H1 (cell line): ENCODE measurements at regions not wholly inside any gene's neighbourhood (a gene's known extent, or its start where the extent isn't known, plus 50 kb on each side); places are given as distances from the start of the nearest gene placed in this dataset.

Experiments
- CTCF ChIA-PET: fragments of 300-600 bp; sonication (Branson Sonifier 250); formaldehyde crosslinking; loops from one replicate; lab custom pipeline; 2021; ENCODE audit not compliant: partially characterized antibody; lab: Charles Lee
- POLR2A ChIA-PET: fragments of 300-600 bp; sonication (Branson Sonifier 250); formaldehyde crosslinking; loops from one replicate; lab custom pipeline; 2021; ENCODE audit warnings: inconsistent platforms; ENCODE audit not compliant: partially characterized antibody; lab: Charles Lee
- DNase-seq, 2 experiments: peaks; one replicate each; pipeline versions ENCODE4 v3.0.0 to v3.0.0-alpha.2; 2010 to 2022; ENCODE audit warnings: low spot score in 2 of 2, low read depth in 1 of 2, mixed read lengths in 1 of 2
- FAIRE-seq: peaks from 2 replicates; lab custom pipeline; 2011; peaks lifted over from hg19 to GRCh38; lab: Jason Lieb, UNC
- H2AFZ ChIP-seq: 2 replicates; pipeline ENCODE4 v1.8.1; 2012; ENCODE audit warnings: low read length, inconsistent platforms
- H2AK5ac ChIP-seq: 2 replicates; pipeline ENCODE4 v1.6.1; 2013; ENCODE audit warnings: low read depth, low read length
- H2BK120ac ChIP-seq: replicated peaks from 2 replicates; pipeline ENCODE3; 2013; ENCODE audit warnings: low read depth, low read length, inconsistent platforms
- H2BK12ac ChIP-seq: 2 replicates; pipeline ENCODE4 v1.6.1; 2013; ENCODE audit warnings: low read depth, low read length
- H2BK15ac ChIP-seq: 2 replicates; pipeline ENCODE4 v1.6.1; 2013; ENCODE audit warnings: low read length
- H2BK20ac ChIP-seq: 2 replicates; pipeline ENCODE4 v1.6.1; 2013; ENCODE audit warnings: low read length
- H2BK5ac ChIP-seq: 2 replicates; pipeline ENCODE4 v1.6.1; 2013; ENCODE audit warnings: low read depth, low read length
- H3K14ac ChIP-seq: 2 replicates; pipeline ENCODE4 v1.6.1; 2013; ENCODE audit warnings: inconsistent platforms; ENCODE audit not compliant: insufficient read length
- H3K18ac ChIP-seq: 2 replicates; pipeline ENCODE4 v1.6.1; 2013; ENCODE audit warnings: low read length; ENCODE audit errors: extremely low read depth
- H3K23ac ChIP-seq: 2 replicates; pipeline ENCODE4 v1.6.1; 2013; ENCODE audit warnings: inconsistent platforms; ENCODE audit not compliant: insufficient read length
- H3K23me2 ChIP-seq: 2 replicates; pipeline ENCODE4 v1.6.1; 2013; ENCODE audit warnings: low read depth, low read length
- H3K27ac ChIP-seq: 2 replicates; pipeline ENCODE4 v1.6.1; 2011; ENCODE audit warnings: low read depth, low read length, inconsistent platforms
- H3K27me3 ChIP-seq, 4 experiments: replicated peaks in 1 of 4; 1 replicate in 1 of 4; 2 replicates in 3 of 4; pipeline versions ENCODE4 v1.6.1 to v1.8.1; 2011 to 2013; ENCODE audit warnings: low read length in 3 of 4, mild to moderate bottlenecking in 3 of 4, inconsistent platforms in 2 of 4, mixed read lengths in 2 of 4, moderate library complexity in 1 of 4; ENCODE audit not compliant: control insufficient read depth in 3 of 4, insufficient read depth in 3 of 4; ENCODE audit errors: extremely low read depth in 1 of 4
- H3K36me3 ChIP-seq, 4 experiments: 2 replicates each; pipeline versions ENCODE4 v1.6.1 to v1.8.1; 2011 to 2013; ENCODE audit warnings: mild to moderate bottlenecking in 4 of 4, low read length in 3 of 4, moderate library complexity in 2 of 4, control low read depth in 1 of 4, inconsistent platforms in 1 of 4; ENCODE audit not compliant: insufficient read depth in 4 of 4, control insufficient read depth in 2 of 4
- H3K4ac ChIP-seq: replicated peaks from 2 replicates; pipeline ENCODE3; 2013; ENCODE audit warnings: low read length, low read depth, mixed read lengths, inconsistent platforms; ENCODE audit not compliant: insufficient read length
- H3K4me1 ChIP-seq, 4 experiments: replicated peaks in 1 of 4; 1 replicate in 1 of 4; 2 replicates in 3 of 4; pipeline versions ENCODE4 v1.6.1 to v1.8.1; 2011 to 2013; ENCODE audit warnings: low read length in 3 of 4, inconsistent platforms in 2 of 4, mixed read lengths in 1 of 4; ENCODE audit not compliant: insufficient read depth in 4 of 4, control insufficient read depth in 3 of 4
- H3K4me2 ChIP-seq, 2 experiments: 2 replicates each; pipeline versions ENCODE4 v1.6.1 to v1.8.1; 2011 to 2013; ENCODE audit warnings: low read depth in 2 of 2, low read length in 2 of 2, control low read depth in 1 of 2, inconsistent platforms in 1 of 2, mild to moderate bottlenecking in 1 of 2; ENCODE audit not compliant: insufficient read depth in 1 of 2
- H3K4me3 ChIP-seq, 4 experiments: fragments of 200-600, 300-600 bp in 1 of 4; sonication (generic), shearing (Covaris generic), sonication (Bioruptor Twin) in 1 of 4; 2 replicates each; pipeline versions ENCODE4 v1.5.1 to v1.8.1; 2011 to 2016; ENCODE audit warnings: low read length in 4 of 4, low read depth in 3 of 4, control low read depth in 2 of 4, inconsistent platforms in 2 of 4, mild to moderate bottlenecking in 2 of 4, mixed read lengths in 1 of 4, moderate library complexity in 1 of 4; ENCODE audit not compliant: insufficient read depth in 2 of 4; ENCODE audit errors: extremely low read depth in 1 of 4
- H3K56ac ChIP-seq: replicated peaks from 2 replicates; pipeline ENCODE3; 2013; ENCODE audit warnings: low read depth, mild to moderate bottlenecking, mixed read lengths, low read length, inconsistent platforms; ENCODE audit not compliant: insufficient read length
- H3K79me1 ChIP-seq: 2 replicates; pipeline ENCODE4 v1.6.1; 2013; ENCODE audit warnings: low read depth, low read length, control low read depth
- H3K79me2 ChIP-seq, 2 experiments: 2 replicates each; pipeline versions ENCODE4 v1.6.1 to v1.8.1; 2012 to 2013; ENCODE audit warnings: low read length in 2 of 2, mild to moderate bottlenecking in 2 of 2, inconsistent platforms in 1 of 2; ENCODE audit not compliant: insufficient read depth in 2 of 2, control insufficient read depth in 1 of 2
- H3K9ac ChIP-seq, 4 experiments: replicated peaks in 1 of 4; 1 replicate in 1 of 4; 2 replicates in 3 of 4; pipeline versions ENCODE4 v1.6.1 to v1.8.1; 2011 to 2013; ENCODE audit warnings: low read depth in 3 of 4, low read length in 3 of 4, control low read depth in 2 of 4, mild to moderate bottlenecking in 2 of 4, moderate library complexity in 2 of 4, inconsistent platforms in 1 of 4; ENCODE audit errors: extremely low read depth in 1 of 4
- H3K9me3 ChIP-seq, 2 experiments: 2 replicates each; pipeline versions ENCODE4 v1.6.1 to v1.8.1; 2012 to 2013; ENCODE audit warnings: mild to moderate bottlenecking in 2 of 2, moderate library complexity in 2 of 2, control low read depth in 1 of 2, inconsistent platforms in 1 of 2, low read depth in 1 of 2, low read length in 1 of 2, mixed read lengths in 1 of 2; ENCODE audit not compliant: insufficient read depth in 2 of 2
- H4K20me1 ChIP-seq, 2 experiments: replicated peaks in 1 of 2; 2 replicates each; pipeline versions ENCODE3 to v1.8.1; 2011 to 2013; ENCODE audit warnings: inconsistent platforms in 2 of 2, low read length in 2 of 2, mild to moderate bottlenecking in 1 of 2; ENCODE audit not compliant: insufficient read depth in 2 of 2, control insufficient read depth in 1 of 2
- H4K5ac ChIP-seq: 2 replicates; pipeline ENCODE4 v1.6.1; 2013; ENCODE audit warnings: low read length, low read depth, mixed read lengths, inconsistent platforms; ENCODE audit not compliant: insufficient read length
- H4K8ac ChIP-seq: 2 replicates; pipeline ENCODE4 v1.8.0; 2013; ENCODE audit warnings: mild to moderate bottlenecking, moderate library complexity, low read length, inconsistent platforms; ENCODE audit not compliant: insufficient read depth; ENCODE audit errors: extremely low read depth
- H4K91ac ChIP-seq: replicated peaks from 2 replicates; pipeline ENCODE3; 2013; ENCODE audit warnings: low read length, mixed read lengths, inconsistent platforms; ENCODE audit not compliant: insufficient read length
- BCL11A ChIP-seq, 2 experiments: IDR thresholded peaks; one replicate each; pipeline ENCODE4 v1.6.1; 2011; ENCODE audit warnings: low read depth in 2 of 2, low read length in 2 of 2, mild to moderate bottlenecking in 2 of 2
- CTBP2 ChIP-seq: IDR thresholded peaks from 2 replicates; pipeline ENCODE4 v1.7.0; 2011; ENCODE audit warnings: borderline replicate concordance, mild to moderate bottlenecking, moderate library complexity, mixed read lengths, low read length; ENCODE audit not compliant: insufficient read depth, insufficient read length
- CTCF ChIP-seq, 3 experiments: IDR thresholded peaks; 1 replicate in 2 of 3; 2 replicates in 1 of 3; pipeline versions ENCODE4 v1.5.1 to v1.6.1; 2011; ENCODE audit warnings: low read length in 3 of 3, mild to moderate bottlenecking in 3 of 3, inconsistent platforms in 2 of 3, low read depth in 1 of 3, moderate library complexity in 1 of 3; ENCODE audit not compliant: insufficient read depth in 1 of 3; ENCODE audit errors: control extremely low read depth in 1 of 3
- EP300 ChIP-seq, 2 experiments: IDR thresholded peaks; 1 replicate in 1 of 2; 2 replicates in 1 of 2; pipeline ENCODE4 v1.6.1; 2011 to 2012; ENCODE audit warnings: low read depth in 2 of 2, low read length in 2 of 2, mild to moderate bottlenecking in 2 of 2, borderline replicate concordance in 1 of 2, inconsistent platforms in 1 of 2, moderate library complexity in 1 of 2
- GTF2F1 ChIP-seq: IDR thresholded peaks from 2 replicates; pipeline ENCODE4 v1.6.1; 2012; ENCODE audit warnings: low read depth, low read length, improper control_type of control experiment, borderline replicate concordance
- NANOG ChIP-seq: IDR thresholded peaks from 2 replicates; pipeline ENCODE4 v1.6.1; 2011; ENCODE audit warnings: low read length, low read depth, mild to moderate bottlenecking, inconsistent platforms; ENCODE audit not compliant: insufficient read depth, poor library complexity, severe bottlenecking
- SIRT6 ChIP-seq: IDR thresholded peaks from one replicate; pipeline ENCODE4 v1.7.1; 2012; ENCODE audit warnings: low read length, inconsistent platforms
- SUZ12 ChIP-seq: fragments of 200-600 bp; sonication (generic); IDR thresholded peaks from 2 replicates; pipeline ENCODE4 v1.6.1; 2012; ENCODE audit warnings: mild to moderate bottlenecking, inconsistent platforms, low read length, moderate library complexity, mixed read lengths
- WGBS, 2 experiments: shearing (Covaris generic) in 1 of 2; methylation state at CpG; one replicate each; pipeline versions ENCODE4 v1.1.6 to v1.1.7; 2013 to 2015; ENCODE audit warnings: low lambda C conversion rate in 2 of 2, mixed read lengths in 2 of 2, inconsistent platforms in 1 of 2, low coverage in 1 of 2, missing lambda C conversion rate in 1 of 2; ENCODE audit not compliant: insufficient replicate concordance in 2 of 2, insufficient coverage in 1 of 2, insufficient read length in 1 of 2; ENCODE audit errors: extremely low coverage in 1 of 2, missing lambda C conversion rate in 1 of 2; 5-methylcytosine and 5-hydroxymethylcytosine counted together

DNA sequence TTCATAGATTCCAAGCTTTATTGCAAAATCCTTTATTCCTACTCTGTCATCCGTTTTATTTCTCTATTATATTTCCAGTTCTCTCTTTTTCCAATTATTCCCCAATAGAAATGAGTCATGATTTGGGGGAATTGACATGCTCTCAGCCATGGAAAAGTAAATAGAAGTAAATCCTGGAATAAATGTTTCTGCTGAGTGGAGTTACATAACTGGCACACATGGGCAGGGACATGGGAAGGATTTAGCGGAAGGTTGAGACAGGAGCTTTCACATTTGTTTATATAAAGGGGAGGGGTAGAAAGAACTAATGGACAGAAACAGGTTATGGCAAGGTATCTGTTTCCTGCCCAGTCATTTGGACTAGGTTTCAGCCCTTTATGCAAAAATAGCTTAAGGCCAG, 221.6 kb downstream of the PLOD2 start:
- Histone ChIP-seq H3K56ac (no peak overlapping the region), H4K5ac (no peak overlapping the region), H3K9ac (no peak overlapping the region), H4K91ac (no peak overlapping the region), H3K36me3 (no peaks in the 10 kb centered on the region), H3K4me2 (no peak overlapping the region), H3K27ac (no peak overlapping the region), H3K27me3 (no peaks in the 10 kb centered on the region), H3K9me3 (no peaks in the 10 kb centered on the region), H2BK15ac (no peak overlapping the region), H3K18ac (no peak overlapping the region), H3K79me2 (no peaks in the 10 kb centered on the region), H3K4ac (no peak overlapping the region), H2AK5ac (no peak overlapping the region), H2BK5ac (no peak overlapping the region)
- DNase-seq: no peak
- CTCF ChIA-PET: interaction anchor here (0.6 kb wide), 1 partner anchor 129 kb away, joined by 3 read pairs; no protein-coding TSS in a partner anchor
- POLR2A ChIA-PET: no interaction called here
- no peak for TF ChIP-seq EP300 (IDR thresholded peaks at IDR 0.05; ENCODE audit: borderline replicate concordance in 1 of 2, low read depth in 2 of 2, low read length in 2 of 2)
- no peak for TF ChIP-seq CTCF (IDR thresholded peaks at IDR 0.05; ENCODE audit: control extremely low read depth in 1 of 3, insufficient read depth in 1 of 3, low read depth in 1 of 3, low read length in 3 of 3)
- no peak for TF ChIP-seq BCL11A (IDR thresholded peaks at IDR 0.05; ENCODE audit: low read depth in 2 of 2, low read length in 2 of 2)
- TF ChIP-seq NANOG: no peak
- no peak for TF ChIP-seq CTBP2
- TF ChIP-seq GTF2F1: no peak
- no peak for TF ChIP-seq SUZ12
- TF ChIP-seq SIRT6: no peak
- TF ChIP-seq, all 59 proteins: peak for 0
- Histone ChIP-seq H4K8ac (no peak overlapping the region), H4K20me1 (no peaks in the 10 kb centered on the region), H2BK12ac (no peak overlapping the region), H3K23ac (no peak overlapping the region), H3K4me3 (no peak overlapping the region), H2BK120ac (no peak overlapping the region), H3K14ac (no peak overlapping the region), H2AFZ (no peak overlapping the region), H3K4me1 (no peaks in the 10 kb centered on the region), H3K23me2 (no peaks in the 10 kb centered on the region), H3K79me1 (no peaks in the 10 kb centered on the region), H2BK20ac (no peak overlapping the region)
- FAIRE-seq: no peak
- WGBS, 2 experiments: 90% methylated on average over 2 of the region's 2 CpGs; no CpG with 5 or more reads in 1 of the 2 experiments
